K562 (cell line): ENCODE measurements at regions not wholly inside any gene's neighbourhood (a gene's known extent, or its start where the extent isn't known, plus 50 kb on each side); places are given as distances from the start of the nearest gene placed in this dataset.

Source experiments
- ELF4 ChIP-seq: fragments of 450-650 bp; formaldehyde crosslinking; IDR thresholded peaks from 2 replicates; pipeline ENCODE4 v1.4.0; 2022; ENCODE audit warnings: missing genetic modification characterization
- ETV6 ChIP-seq, 3 experiments: fragments of 150-350 bp in 1 of 3; sonication (generic) in 1 of 3; formaldehyde crosslinking in 1 of 3; IDR thresholded peaks; 2 replicates each; pipeline versions ENCODE4 v1.6.1 to v1.8.0; 2014 to 2022; ENCODE audit warnings: borderline replicate concordance in 2 of 3, low read depth in 2 of 3, antibody characterized with exemption in 1 of 3, low read length in 1 of 3, mild to moderate bottlenecking in 1 of 3, missing genetic modification reagents in 1 of 3
- JUN ChIP-seq, 2 experiments: sonication (generic) in 1 of 2; formaldehyde crosslinking in 1 of 2; IDR thresholded peaks; 2 replicates each; pipeline versions ENCODE4 v1.6.1 to v1.8.0; 2012 to 2022; ENCODE audit warnings: borderline replicate concordance in 2 of 2, mild to moderate bottlenecking in 2 of 2, improper control_type of control experiment in 1 of 2, low read depth in 1 of 2, low read length in 1 of 2, missing genetic modification reagents in 1 of 2
- ZNF282 ChIP-seq: sonication (generic); formaldehyde crosslinking; IDR thresholded peaks from 2 replicates; pipeline ENCODE4 v1.8.1; 2023; ENCODE audit warnings: missing genetic modification reagents
- TF ChIP-seq, protein P1 (sequence below): sonication (generic); formaldehyde crosslinking; IDR thresholded peaks from 2 replicates; pipeline ENCODE4 v1.8.1; 2022; ENCODE audit warnings: missing genetic modification reagents

DNA sequence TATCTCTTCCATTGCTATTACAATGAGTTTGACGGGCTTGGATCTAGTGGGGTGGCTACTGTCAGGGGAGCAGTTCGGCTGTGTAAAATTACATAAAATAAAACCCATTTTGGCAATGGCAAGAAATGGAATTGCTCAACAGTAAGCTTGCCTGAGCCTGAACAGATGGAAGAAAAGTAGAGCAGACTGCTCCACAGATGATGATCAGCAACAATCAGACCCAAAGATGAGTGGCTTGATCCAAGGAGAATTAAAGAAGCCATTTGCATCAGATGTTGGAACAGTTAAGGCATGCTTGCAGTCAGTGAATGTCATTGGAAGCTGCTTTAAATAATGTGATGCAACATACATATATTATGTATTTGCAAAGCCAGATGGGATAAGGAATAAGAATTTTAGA is 256.6 kb upstream of the SMIM30 start:
- TF ChIP-seq ETV6 (IDR thresholded peaks at IDR 0.05; ENCODE audit: borderline replicate concordance in 1 of 2, low read depth in 2 of 2, low read length in 1 of 2) (no peak), ETV6 (CRISPR knock-in tag; IDR thresholded peaks at IDR 0.05; ENCODE audit: borderline replicate concordance) (no peak), ELF4 (CRISPR knock-in tag) (no peak), ZNF282 (CRISPR knock-in tag) (no peak), JUN (IDR thresholded peaks at IDR 0.05; ENCODE audit: borderline replicate concordance, low read depth, low read length) (no peak), JUN (CRISPR knock-in tag; IDR thresholded peaks at IDR 0.05; ENCODE audit: borderline replicate concordance) (no peak)
- TF ChIP-seq, protein P1, sequence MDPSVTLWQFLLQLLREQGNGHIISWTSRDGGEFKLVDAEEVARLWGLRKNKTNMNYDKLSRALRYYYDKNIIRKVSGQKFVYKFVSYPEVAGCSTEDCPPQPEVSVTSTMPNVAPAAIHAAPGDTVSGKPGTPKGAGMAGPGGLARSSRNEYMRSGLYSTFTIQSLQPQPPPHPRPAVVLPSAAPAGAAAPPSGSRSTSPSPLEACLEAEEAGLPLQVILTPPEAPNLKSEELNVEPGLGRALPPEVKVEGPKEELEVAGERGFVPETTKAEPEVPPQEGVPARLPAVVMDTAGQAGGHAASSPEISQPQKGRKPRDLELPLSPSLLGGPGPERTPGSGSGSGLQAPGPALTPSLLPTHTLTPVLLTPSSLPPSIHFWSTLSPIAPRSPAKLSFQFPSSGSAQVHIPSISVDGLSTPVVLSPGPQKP (CRISPR knock-in tag): no peak
